ENCODE measurements at regions not wholly inside any gene's neighbourhood (a gene's known extent, or its start where the extent isn't known, plus 50 kb on each side); places are given as distances from the start of the nearest gene placed in this dataset.

- intact Hi-C loops (cut with micrococcal nuclease), result no loop called here
- Histone ChIP-seq H3K4me1 (no peaks in the 10 kb centered on the region), H3K4me3 (no peak overlapping the region), H3K36me3 (no peaks in the 10 kb centered on the region), H3K9me3 (replicated peaks) (peaks cover 4% of the 10 kb centered on the region), H3K27ac (replicated peaks) (no peak overlapping the region), H3K27me3 (ENCODE audit: low read depth) (peaks cover 17% of the 10 kb centered on the region)
- no peak for TF ChIP-seq CTCF (IDR thresholded peaks at IDR 0.05; ENCODE audit: borderline replicate concordance)
- no peak for DNase-seq
Observed at GRCh38 chr14:106776395-106776983, 1250.1 kb downstream of the TMEM121 start.

GRCh38 chr14:106778986-106779385, 1252.6 kb downstream of the TMEM121 start:
- no peak for DNase-seq
- Histone ChIP-seq H3K27ac (replicated peaks) (no peak overlapping the region), H3K36me3 (no peaks in the 10 kb centered on the region), H3K4me3 (no peak overlapping the region), H3K4me1 (no peaks in the 10 kb centered on the region), H3K9me3 (replicated peaks) (peaks cover 4% of the 10 kb centered on the region), H3K27me3 (ENCODE audit: low read depth) (peaks cover 17% of the 10 kb centered on the region)
- no peak for TF ChIP-seq CTCF (IDR thresholded peaks at IDR 0.05; ENCODE audit: borderline replicate concordance)
- intact Hi-C loops (cut with micrococcal nuclease), result no loop called here

- intact Hi-C loops (cut with micrococcal nuclease), result no loop called here
- Histone ChIP-seq H3K27ac (replicated peaks) (no peak overlapping the region), H3K27me3 (ENCODE audit: low read depth) (peaks cover 50% of the 10 kb centered on the region), H3K4me1 (no peaks in the 10 kb centered on the region), H3K9me3 (replicated peaks) (no peaks in the 10 kb centered on the region), H3K4me3 (no peak overlapping the region), H3K36me3 (no peaks in the 10 kb centered on the region)
- no peak for DNase-seq
- no peak for TF ChIP-seq CTCF (IDR thresholded peaks at IDR 0.05; ENCODE audit: borderline replicate concordance)
Observed at GRCh38 chr14:106786697-106787096, 1260.3 kb downstream of the TMEM121 start.

GRCh38 chr14:106787626-106788025, 1261.2 kb downstream of the TMEM121 start:
- Histone ChIP-seq H3K27ac (replicated peaks) (no peak overlapping the region), H3K27me3 (ENCODE audit: low read depth) (peaks cover 59% of the 10 kb centered on the region), H3K9me3 (replicated peaks) (no peaks in the 10 kb centered on the region), H3K36me3 (no peaks in the 10 kb centered on the region), H3K4me1 (no peaks in the 10 kb centered on the region), H3K4me3 (no peak overlapping the region)
- intact Hi-C loops (cut with micrococcal nuclease), result no loop called here
- no peak for DNase-seq
- no peak for TF ChIP-seq CTCF (IDR thresholded peaks at IDR 0.05; ENCODE audit: borderline replicate concordance)

GRCh38 chr14:106788534-106788933, 1262.2 kb downstream of the TMEM121 start:
- Histone ChIP-seq H3K27me3 (ENCODE audit: low read depth) (peaks cover 65% of the 10 kb centered on the region), H3K27ac (replicated peaks) (no peak overlapping the region), H3K36me3 (no peaks in the 10 kb centered on the region), H3K4me1 (no peaks in the 10 kb centered on the region), H3K9me3 (replicated peaks) (no peaks in the 10 kb centered on the region), H3K4me3 (no peak overlapping the region)
- intact Hi-C loops (cut with micrococcal nuclease), result no loop called here
- DNase-seq, result no peak
- TF ChIP-seq CTCF (IDR thresholded peaks at IDR 0.05; ENCODE audit: borderline replicate concordance), result no peak
